H1 (cell line): ENCODE measurements at regions not wholly inside any gene's neighbourhood (a gene's known extent, or its start where the extent isn't known, plus 50 kb on each side); places are given as distances from the start of the nearest gene placed in this dataset.

ENCODE experiments used
- SIN3A ChIP-seq, 2 experiments: IDR thresholded peaks in 1 of 2; conservative IDR thresholded peaks in 1 of 2; 2 replicates each; pipeline ENCODE4 v1.6.1; 2011 to 2012; ENCODE audit warnings: low read length in 2 of 2, improper control_type of control experiment in 1 of 2, low read depth in 1 of 2, mild to moderate bottlenecking in 1 of 2
- TBP ChIP-seq: IDR thresholded peaks from 2 replicates; pipeline ENCODE4 v1.6.1; 2011; ENCODE audit warnings: low read depth, low read length, improper control_type of control experiment

- TF ChIP-seq SIN3A (conservative IDR thresholded peaks at IDR 0.05 in 1 of 2, IDR thresholded peaks at IDR 0.05 in 1 of 2; ENCODE audit: low read depth in 1 of 2, low read length in 2 of 2): no peak
- TF ChIP-seq TBP: no peak
Observed at GRCh38 chr14:104436741-104437701, 142.5 kb upstream of the C14orf180 start (continued).
